ENCODE measurements at regions not wholly inside any gene's neighbourhood (a gene's known extent, or its start where the extent isn't known, plus 50 kb on each side); places are given as distances from the start of the nearest gene placed in this dataset.

GRCh38 chr4:33561259-33561658, 2683.1 kb downstream of the ARAP2 start:
- DNase-seq: no peak
- Histone ChIP-seq H3K9me3 (peaks cover 0 to 4% (median 0%) of the 10 kb centered on the region in 4 donors), H3K4me3 (no peak overlapping the region), H3K4me1 (no peaks in the 10 kb centered on the region), H3K27me3 (no peaks in the 10 kb centered on the region), H3K36me3 (no peaks in the 10 kb centered on the region), H3K27ac (no peak overlapping the region)
- 69 to 78% (median 74%) methylated on average over 2 of the region's 2 CpGs for WGBS, 5 donors
- intact Hi-C loops (cut with DNase I; ENCODE audit: low total_unique reads): no loop called here
- TF ChIP-seq POLR2AphosphoS5 (IDR thresholded peaks at IDR 0.05) (no peak), EP300 (IDR thresholded peaks at IDR 0.05) (no peak), POLR2A (IDR thresholded peaks at IDR 0.05) (no peak), CTCF (IDR thresholded peaks at IDR 0.05) (no peak)

GRCh38 chr4:33566649-33567048, 2677.7 kb downstream of the ARAP2 start:
- no peak for DNase-seq
- no peak for TF ChIP-seq CTCF (IDR thresholded peaks at IDR 0.05)
- no peaks in the 10 kb centered on the region for H3K27me3 ChIP-seq
- WGBS, 5 donors: 41 to 70% (median 48%) methylated on average over 2 of the region's 2 CpGs
- H3K4me1 ChIP-seq: no peaks in the 10 kb centered on the region
- H3K27ac ChIP-seq: no peak overlapping the region
- no peaks in the 10 kb centered on the region for H3K9me3 ChIP-seq
- H3K36me3 ChIP-seq: no peaks in the 10 kb centered on the region
- no peak overlapping the region for H3K4me3 ChIP-seq
- intact Hi-C loops (cut with DNase I; ENCODE audit: low total_unique reads): no loop called here

- H3K36me3 ChIP-seq: no peaks in the 10 kb centered on the region
- H3K4me3 ChIP-seq: no peak overlapping the region
- no peaks in the 10 kb centered on the region for H3K27me3 ChIP-seq
- H3K9me3 ChIP-seq: no peaks in the 10 kb centered on the region
- DNase-seq: peak in 1 of 2 donors; percentile 67
- intact Hi-C loops (cut with DNase I; ENCODE audit: low total_unique reads): no loop called here
- H3K4me1 ChIP-seq: no peaks in the 10 kb centered on the region
- WGBS, 5 donors: 38 to 62% (median 41%) methylated on average over 6 of the region's 6 CpGs
- H3K27ac ChIP-seq: no peak overlapping the region
- TF ChIP-seq CTCF (IDR thresholded peaks at IDR 0.05): no peak
- TF ChIP-seq EP300 (IDR thresholded peaks at IDR 0.05): no peak
- no peak for TF ChIP-seq POLR2AphosphoS5 (IDR thresholded peaks at IDR 0.05)
- TF ChIP-seq POLR2A (IDR thresholded peaks at IDR 0.05): no peak
These were observed 2666.5 kb downstream of the ARAP2 start for GRCh38 chr4:33577791-33578190.

- H3K36me3 ChIP-seq: no peaks in the 10 kb centered on the region
- no peak overlapping the region for H3K4me3 ChIP-seq
- intact Hi-C loops (cut with DNase I; ENCODE audit: low total_unique reads): no loop called here
- DNase-seq: no peak
- H3K4me1 ChIP-seq: no peaks in the 10 kb centered on the region
- 50 to 59% (median 54%) methylated on average over 3 of the region's 3 CpGs for WGBS, 5 donors
- no peak for TF ChIP-seq EP300 (IDR thresholded peaks at IDR 0.05)
- TF ChIP-seq POLR2AphosphoS5 (IDR thresholded peaks at IDR 0.05): no peak
- TF ChIP-seq CTCF (IDR thresholded peaks at IDR 0.05): no peak
- no peak for TF ChIP-seq POLR2A (IDR thresholded peaks at IDR 0.05)
- H3K27me3 ChIP-seq: no peaks in the 10 kb centered on the region
- H3K9me3 ChIP-seq: no peaks in the 10 kb centered on the region
- H3K27ac ChIP-seq: no peak overlapping the region
These were observed 2664.4 kb downstream of the ARAP2 start for GRCh38 chr4:33579951-33580350.

Measured in stomach (tissue), 8 donors.